ENCODE measurements at regions not wholly inside any gene's neighbourhood (a gene's known extent, or its start where the extent isn't known, plus 50 kb on each side); places are given as distances from the start of the nearest gene placed in this dataset.

- no peak for TF ChIP-seq CTCF (IDR thresholded peaks at IDR 0.05; ENCODE audit: control extremely low read depth, extremely low read depth, low read depth, missing control alignments)
- POLR2A ChIA-PET = no interaction called here
- CTCF ChIA-PET = no interaction called here
- DNase-seq (ENCODE audit: extremely low spot score) = no peak
These were observed 357.6 kb upstream of the IRX4 start for GRCh38 chr5:2240118-2240904.

GRCh38 chr5:2239201-2239910 is 356.6 kb upstream of the IRX4 start:
- ChIA-PET CTCF (no interaction called here), POLR2A (no interaction called here)
- DNase-seq (ENCODE audit: extremely low spot score) = no peak
- TF ChIP-seq CTCF (IDR thresholded peaks at IDR 0.05; ENCODE audit: control extremely low read depth, extremely low read depth, low read depth, missing control alignments) = no peak

GRCh38 chr5:2238732-2239131 is 356.0 kb upstream of the IRX4 start:
- DNase-seq (ENCODE audit: extremely low spot score) = no peak
- TF ChIP-seq CTCF (IDR thresholded peaks at IDR 0.05; ENCODE audit: control extremely low read depth, extremely low read depth, low read depth, missing control alignments) = no peak
- ChIA-PET CTCF (no interaction called here), POLR2A (no interaction called here)

GRCh38 chr5:2227433-2227832 is 344.7 kb upstream of the IRX4 start:
- POLR2A ChIA-PET = no interaction called here
- DNase-seq (ENCODE audit: extremely low spot score) = no peak
- TF ChIP-seq CTCF (IDR thresholded peaks at IDR 0.05; ENCODE audit: control extremely low read depth, extremely low read depth, low read depth, missing control alignments) = no peak
- CTCF ChIA-PET = no interaction called here

- CTCF ChIA-PET = no interaction called here
- POLR2A ChIA-PET = no interaction called here
- TF ChIP-seq CTCF (IDR thresholded peaks at IDR 0.05; ENCODE audit: control extremely low read depth, extremely low read depth, low read depth, missing control alignments) = no peak
- no peak for DNase-seq (ENCODE audit: extremely low spot score)
These were observed 342.0 kb upstream of the IRX4 start for GRCh38 chr5:2224689-2225088.

GRCh38 chr5:2223303-2223702 is 340.6 kb upstream of the IRX4 start:
- CTCF ChIA-PET = no interaction called here
- TF ChIP-seq CTCF (IDR thresholded peaks at IDR 0.05; ENCODE audit: control extremely low read depth, extremely low read depth, low read depth, missing control alignments) = no peak
- DNase-seq (ENCODE audit: extremely low spot score) = no peak
- POLR2A ChIA-PET = no interaction called here
